HG03135 (cell line): ENCODE measurements at regions not wholly inside any gene's neighbourhood (a gene's known extent, or its start where the extent isn't known, plus 50 kb on each side); places are given as distances from the start of the nearest gene placed in this dataset.

Source experiments
- ATAC-seq: cut with Tn5 transposase; IDR thresholded peaks from one replicate; pipeline ENCODE4 v1.9.1; 2021; ENCODE audit warnings: mild to moderate bottlenecking, moderate library complexity; ENCODE audit not compliant: unreplicated experiment

GRCh38 chr14:81946834-81947798 lies 413.5 kb upstream of the SEL1L start:
- ATAC-seq = no peak

DNA sequence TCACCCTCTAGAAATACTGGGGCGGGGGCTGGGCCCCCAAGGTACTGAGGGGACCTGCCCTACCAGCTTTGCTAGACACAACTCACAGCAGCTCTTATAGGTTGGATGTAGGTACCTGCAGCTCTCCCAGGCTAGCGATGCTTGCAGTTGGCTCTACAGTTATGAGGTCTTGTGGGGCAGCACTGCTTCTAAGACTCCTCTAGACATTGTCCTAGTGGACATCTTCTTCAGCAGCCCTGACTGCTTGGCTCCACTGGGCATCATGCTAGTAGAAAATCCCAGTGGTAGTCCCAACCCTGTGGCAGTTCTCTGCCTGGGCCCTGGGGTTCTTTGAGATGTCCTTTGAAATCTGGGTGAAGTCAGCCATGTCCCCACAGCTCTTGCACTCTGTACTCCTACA lies 419.3 kb upstream of the SEL1L start:
- no peak for ATAC-seq

- ATAC-seq = no peak
Measured at GRCh38 chr14:81953419-81953818, 419.8 kb upstream of the SEL1L start.

DNA sequence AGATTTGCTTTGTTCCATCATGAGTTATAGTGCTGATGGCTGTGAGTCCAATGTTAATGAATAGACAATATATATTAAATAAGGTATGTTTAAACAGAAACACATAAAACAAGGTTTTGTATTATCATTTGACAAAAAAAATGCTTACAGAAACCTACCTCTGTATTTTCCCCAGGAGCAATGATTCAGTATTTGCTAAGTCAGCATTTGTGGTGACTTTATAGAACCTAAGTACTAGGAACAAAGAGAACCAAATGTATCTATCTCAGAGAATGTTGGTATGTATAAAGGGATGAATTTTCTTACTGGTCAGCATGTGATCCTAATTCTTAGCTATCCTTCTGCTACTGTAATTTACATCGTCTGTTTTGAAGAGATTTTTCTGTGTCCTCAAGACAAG lies 421.5 kb upstream of the SEL1L start:
- no peak for ATAC-seq

DNA sequence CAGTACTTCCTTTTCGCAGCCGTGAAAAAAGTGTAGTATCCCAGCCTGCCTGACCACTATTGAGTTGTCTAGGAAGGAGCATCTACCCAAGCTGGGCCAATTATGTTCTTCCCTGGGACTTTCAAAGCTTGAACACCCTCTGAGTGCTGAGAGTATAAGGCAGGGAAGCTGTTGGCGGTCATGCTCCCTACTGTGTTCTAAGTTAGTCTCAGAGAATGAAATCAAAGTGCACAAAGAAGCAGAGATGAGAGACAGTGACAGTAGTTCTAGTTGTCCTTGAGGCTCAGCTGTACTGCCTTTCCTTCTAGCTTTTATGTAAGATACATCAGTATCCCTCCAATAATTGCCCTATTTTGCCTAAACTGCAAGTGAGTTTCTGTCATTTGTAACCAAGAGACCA lies 427.1 kb upstream of the SEL1L start:
- ATAC-seq = no peak

GRCh38 chr14:81963846-81964245 lies 430.2 kb upstream of the SEL1L start:
- no peak for ATAC-seq

GRCh38 chr14:81970307-81970706 lies 436.7 kb upstream of the SEL1L start:
- no peak for ATAC-seq

DNA sequence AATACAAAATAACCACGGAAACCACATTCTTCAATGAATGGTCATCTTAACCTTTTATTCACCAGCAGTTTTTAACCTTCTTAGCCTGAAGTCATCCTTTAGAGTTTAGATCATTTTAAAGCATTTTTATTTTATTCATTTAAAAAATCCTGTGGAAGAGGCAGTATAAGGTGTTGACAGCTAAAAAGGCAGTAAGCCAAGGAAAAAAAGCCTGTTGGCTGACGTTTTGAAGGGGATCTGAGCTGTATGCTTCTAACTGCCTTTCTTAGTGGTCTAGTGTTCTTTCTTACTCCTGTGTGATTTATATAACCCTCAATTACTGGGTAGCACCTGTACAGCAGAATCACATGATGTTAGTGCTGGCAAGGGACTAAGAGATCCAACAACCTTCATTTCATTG lies 438.3 kb upstream of the SEL1L start:
- ATAC-seq = no peak

- ATAC-seq = no peak
Measured at GRCh38 chr14:81972601-81973000, 438.9 kb upstream of the SEL1L start.

DNA sequence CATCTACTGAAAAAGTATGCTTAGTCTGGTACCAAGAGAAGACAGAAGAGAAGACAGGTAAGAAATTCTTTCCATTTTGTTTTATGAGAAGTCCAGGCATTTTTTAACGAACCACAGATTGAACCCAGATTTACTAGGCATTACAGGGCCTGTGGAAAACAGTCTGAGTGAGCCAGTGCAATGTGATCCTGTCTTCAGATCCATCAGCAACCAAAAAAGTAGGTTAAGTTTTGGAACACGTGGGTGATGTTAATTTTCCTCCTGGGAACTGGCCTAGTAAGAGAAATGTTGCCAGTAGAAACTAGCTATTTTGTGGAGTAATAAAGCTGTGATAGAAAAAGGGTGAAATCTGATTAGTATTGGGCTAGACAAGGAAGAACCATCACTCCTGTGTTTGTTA lies 440.9 kb upstream of the SEL1L start:
- ATAC-seq = no peak

GRCh38 chr14:81980601-81981306 lies 447.1 kb upstream of the SEL1L start:
- ATAC-seq = no peak

DNA sequence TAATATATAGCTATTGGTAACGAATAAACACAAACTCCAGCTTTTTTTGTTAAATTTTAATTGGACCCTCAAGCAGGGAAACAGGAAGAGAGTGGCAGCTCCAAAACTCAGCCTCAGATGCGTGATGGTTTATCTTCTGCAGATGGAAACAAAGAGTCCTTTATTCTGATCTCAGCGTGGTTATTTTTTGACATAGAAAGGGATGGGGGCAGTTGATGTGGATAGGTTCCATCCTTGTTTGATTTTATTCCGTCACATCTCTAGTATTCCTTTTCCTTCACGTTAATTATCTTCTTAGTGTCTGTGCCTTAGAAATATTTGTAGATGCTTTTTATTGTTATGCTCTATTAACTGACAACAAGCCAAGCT lies 447.6 kb upstream of the SEL1L start:
- ATAC-seq = no peak

DNA sequence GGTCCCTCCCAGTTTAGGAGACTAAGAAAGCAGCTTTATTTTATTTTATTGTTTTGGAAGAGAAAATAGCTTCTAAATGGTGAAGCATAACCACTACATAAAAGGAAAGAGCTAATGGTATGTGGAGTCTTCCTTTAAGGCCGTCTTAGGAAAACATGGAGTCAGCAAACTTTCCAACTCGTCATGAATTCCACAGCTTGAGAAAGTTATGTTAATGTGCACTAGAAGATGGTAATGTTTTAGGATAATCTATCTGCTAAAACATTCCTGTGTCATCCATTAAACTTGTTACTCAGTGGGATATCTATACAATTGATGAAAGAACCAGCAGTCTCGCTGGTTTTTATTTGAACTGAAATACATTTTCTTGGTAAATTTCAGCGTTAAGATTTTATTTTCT lies 448.4 kb upstream of the SEL1L start:
- ATAC-seq = no peak

DNA sequence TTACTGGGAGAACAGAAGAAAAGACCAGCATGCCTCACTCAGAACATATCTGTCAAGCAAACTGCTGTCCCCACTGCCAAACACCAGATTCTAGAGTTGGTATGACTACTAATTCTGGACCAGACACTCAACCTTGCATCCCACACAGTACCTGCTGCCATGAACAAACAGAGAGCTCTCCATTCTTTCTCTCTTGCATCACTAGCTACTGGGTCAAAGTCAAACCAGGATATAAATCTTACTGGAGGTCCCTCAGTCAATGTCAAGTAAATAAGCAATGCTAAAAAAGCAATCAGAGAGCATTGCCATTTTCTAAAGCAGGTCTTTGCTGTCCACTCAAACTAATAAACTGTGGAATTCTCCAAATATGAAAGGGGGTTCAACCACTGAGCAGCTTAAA lies 452.4 kb upstream of the SEL1L start:
- ATAC-seq = no peak

GRCh38 chr14:81989211-81989610 lies 455.6 kb upstream of the SEL1L start:
- ATAC-seq = no peak

DNA sequence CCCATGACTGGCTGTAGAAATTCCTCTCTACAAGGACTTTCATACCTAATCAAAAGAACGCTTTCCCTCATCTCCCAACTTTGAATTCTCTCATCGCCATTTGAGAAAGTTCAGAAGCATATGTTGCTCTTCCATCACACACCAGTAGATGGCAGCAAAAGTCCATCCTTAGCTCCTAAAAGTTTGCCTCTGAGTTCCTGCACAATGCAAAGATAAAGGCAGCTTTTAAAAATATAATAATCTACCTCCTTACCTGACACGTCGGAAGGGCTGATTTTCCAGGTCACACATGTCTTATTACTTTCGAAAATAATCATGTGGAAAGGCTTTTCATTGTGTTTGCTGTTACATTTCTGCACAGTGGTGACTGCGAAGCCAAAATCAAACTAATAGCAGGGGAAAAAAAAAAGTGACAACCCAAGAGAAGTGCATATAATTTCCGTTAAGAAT lies 456.7 kb upstream of the SEL1L start:
- ATAC-seq = peak; percentile 53

- no peak for ATAC-seq
Measured at GRCh38 chr14:81991998-81992397, 458.3 kb upstream of the SEL1L start.

DNA sequence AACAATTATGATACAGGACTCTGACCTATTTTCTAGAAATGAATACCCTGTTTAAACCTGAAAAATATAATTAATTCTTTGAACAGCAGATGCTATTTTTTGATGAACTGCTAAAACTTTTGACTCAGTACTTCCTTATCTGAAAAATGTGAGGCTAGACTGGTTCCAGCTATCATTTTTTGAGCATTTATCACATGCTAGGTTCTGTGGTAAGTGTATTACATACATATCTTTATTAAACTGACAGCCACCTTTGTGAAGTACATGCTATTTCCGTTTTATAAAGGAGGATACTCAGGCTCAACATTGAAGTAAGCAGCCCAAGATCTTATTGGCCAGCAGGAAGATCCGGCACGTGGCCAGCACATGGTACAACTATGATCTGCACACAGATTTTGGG lies 459.8 kb upstream of the SEL1L start:
- ATAC-seq = no peak

GRCh38 chr14:82003426-82003825 lies 469.8 kb upstream of the SEL1L start:
- ATAC-seq = no peak

- no peak for ATAC-seq
Measured at GRCh38 chr14:82009076-82009475, 475.4 kb upstream of the SEL1L start.

- no peak for ATAC-seq
Measured at GRCh38 chr14:82009993-82010392, 476.3 kb upstream of the SEL1L start.

DNA sequence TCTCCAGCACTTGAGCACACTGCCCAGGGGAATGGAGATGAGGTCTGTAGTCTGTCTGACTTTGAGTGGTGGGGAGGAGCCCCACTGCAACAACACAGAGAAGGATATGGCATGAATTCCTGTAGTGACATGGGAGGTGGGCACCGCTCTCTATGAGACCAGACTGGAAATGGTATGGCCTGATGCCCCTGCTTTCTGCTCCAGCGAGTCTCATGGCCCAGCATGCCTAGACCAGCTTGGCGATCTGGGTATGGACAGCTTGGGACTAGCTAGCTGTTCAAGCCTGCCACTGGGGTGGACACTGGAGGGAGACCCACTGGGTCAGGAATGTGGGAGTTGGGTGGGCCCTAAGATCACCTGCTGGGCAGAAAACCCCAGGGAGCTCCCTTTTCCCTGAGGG lies 477.8 kb upstream of the SEL1L start:
- ATAC-seq = no peak
